ENCODE measurements at regions not wholly inside any gene's neighbourhood (a gene's known extent, or its start where the extent isn't known, plus 50 kb on each side); places are given as distances from the start of the nearest gene placed in this dataset.

DNA sequence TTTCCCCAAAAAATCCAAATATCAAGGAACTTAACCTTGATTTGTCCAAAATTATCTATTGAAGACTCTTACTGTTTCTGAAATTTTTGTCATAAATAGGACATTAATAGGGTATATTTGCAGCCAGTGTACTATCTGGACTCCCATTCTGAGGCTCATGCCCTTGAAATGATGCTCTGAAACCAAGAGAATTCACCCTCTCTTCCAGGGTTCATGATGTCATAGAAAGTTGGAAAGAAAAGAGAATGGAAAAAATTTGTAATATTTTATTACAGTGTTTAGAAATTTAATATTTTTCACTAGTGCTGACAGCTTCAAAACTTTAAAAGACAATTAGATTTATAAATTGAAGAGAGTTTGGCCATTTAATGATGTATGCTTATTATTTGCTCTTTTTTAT is 712.5 kb downstream of the MCTP2 start:
- no peak for DNase-seq (ENCODE audit: low read depth)
- H3K4me3 ChIP-seq (ENCODE audit: low read length): no peak overlapping the region
- TF ChIP-seq CTCF (conservative IDR thresholded peaks at IDR 0.05; ENCODE audit: low read length): no peak

DNA sequence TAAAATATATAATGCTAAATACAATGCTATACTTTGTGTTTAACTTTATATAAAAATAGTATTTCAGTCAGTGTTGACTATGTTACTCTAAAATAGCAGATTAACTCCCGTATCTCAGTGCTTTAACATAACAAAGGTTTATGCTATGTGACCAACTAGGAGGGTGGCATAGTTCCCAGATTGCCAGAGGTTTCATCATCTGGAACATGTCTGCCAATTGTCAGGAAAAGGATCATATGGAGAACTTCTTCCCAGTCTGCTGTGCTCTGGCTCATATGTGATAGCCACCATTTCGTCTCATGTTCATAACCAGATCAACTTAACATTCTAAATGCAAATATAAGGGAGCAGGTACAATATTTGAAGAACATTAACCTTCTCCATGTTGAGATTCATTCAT is 720.2 kb downstream of the MCTP2 start:
- TF ChIP-seq CTCF (conservative IDR thresholded peaks at IDR 0.05; ENCODE audit: low read length): no peak
- DNase-seq (ENCODE audit: low read depth): no peak
- H3K4me3 ChIP-seq (ENCODE audit: low read length): no peak overlapping the region

DNA sequence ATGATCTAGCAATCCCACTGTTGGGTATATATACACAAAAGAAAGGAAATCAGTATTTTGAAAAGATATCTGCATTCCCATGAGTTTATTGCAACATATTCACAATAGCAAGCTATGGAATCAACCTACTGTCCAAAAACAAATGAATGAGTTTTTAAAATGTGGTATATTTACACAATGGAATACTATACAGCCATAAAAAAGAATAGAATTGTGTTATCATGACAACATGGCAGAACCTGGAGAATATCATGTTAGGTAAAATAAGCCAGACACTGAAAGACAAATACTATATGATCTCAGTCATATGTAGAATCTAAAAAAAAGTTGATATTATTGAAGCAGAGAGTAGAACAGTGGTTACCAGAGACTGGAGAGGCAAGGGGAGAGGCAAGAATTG is 732.6 kb downstream of the MCTP2 start:
- no peak overlapping the region for H3K4me3 ChIP-seq (ENCODE audit: low read length)
- TF ChIP-seq CTCF (conservative IDR thresholded peaks at IDR 0.05; ENCODE audit: low read length): no peak
- no peak for DNase-seq (ENCODE audit: low read depth)

GRCh38 chr15:94965593-94965992 is 734.2 kb downstream of the MCTP2 start:
- DNase-seq (ENCODE audit: low read depth): no peak
- no peak overlapping the region for H3K4me3 ChIP-seq (ENCODE audit: low read length)
- no peak for TF ChIP-seq CTCF (conservative IDR thresholded peaks at IDR 0.05; ENCODE audit: low read length)

DNA sequence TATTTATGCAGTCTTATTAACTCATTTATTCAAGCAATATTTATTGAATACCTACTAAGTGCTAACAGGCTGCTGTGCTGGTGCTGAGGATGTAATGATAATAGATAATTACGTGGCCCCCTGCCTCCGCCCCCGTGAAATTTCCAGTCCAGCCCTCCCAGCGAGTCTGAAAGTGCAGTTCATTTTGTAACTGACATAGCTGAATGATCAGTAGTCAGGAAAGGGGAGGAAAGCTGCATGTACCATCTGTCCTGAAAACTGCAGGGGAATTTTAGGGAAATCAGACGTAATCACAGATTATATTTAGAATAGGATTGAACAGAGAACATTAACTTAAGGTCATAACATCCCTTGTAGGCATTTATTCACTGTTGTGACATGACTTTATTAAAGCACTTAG is 736.8 kb downstream of the MCTP2 start:
- DNase-seq (ENCODE audit: low read depth): no peak
- H3K4me3 ChIP-seq (ENCODE audit: low read length): no peak overlapping the region
- TF ChIP-seq CTCF (conservative IDR thresholded peaks at IDR 0.05; ENCODE audit: low read length): no peak

DNA sequence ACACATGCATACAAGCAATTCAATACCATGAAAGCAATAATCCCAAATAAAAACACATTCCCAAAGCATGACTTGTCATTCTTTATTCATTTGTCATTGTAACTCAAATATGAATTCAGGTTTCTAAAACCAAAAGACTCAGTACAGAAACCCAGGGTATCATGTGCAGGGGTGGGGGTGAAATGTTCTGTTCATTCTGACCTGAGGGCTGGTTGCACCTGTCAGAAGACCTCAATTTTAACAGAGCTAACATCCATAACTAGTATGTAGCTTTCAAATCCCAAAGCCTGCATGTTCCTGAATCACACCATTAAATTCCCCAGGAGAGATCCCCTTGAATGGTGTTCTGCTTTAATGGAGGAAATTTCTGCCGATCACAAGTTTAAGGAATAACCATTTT is 738.7 kb downstream of the MCTP2 start:
- no peak overlapping the region for H3K4me3 ChIP-seq (ENCODE audit: low read length)
- no peak for DNase-seq (ENCODE audit: low read depth)
- no peak for TF ChIP-seq CTCF (conservative IDR thresholded peaks at IDR 0.05; ENCODE audit: low read length)

DNA sequence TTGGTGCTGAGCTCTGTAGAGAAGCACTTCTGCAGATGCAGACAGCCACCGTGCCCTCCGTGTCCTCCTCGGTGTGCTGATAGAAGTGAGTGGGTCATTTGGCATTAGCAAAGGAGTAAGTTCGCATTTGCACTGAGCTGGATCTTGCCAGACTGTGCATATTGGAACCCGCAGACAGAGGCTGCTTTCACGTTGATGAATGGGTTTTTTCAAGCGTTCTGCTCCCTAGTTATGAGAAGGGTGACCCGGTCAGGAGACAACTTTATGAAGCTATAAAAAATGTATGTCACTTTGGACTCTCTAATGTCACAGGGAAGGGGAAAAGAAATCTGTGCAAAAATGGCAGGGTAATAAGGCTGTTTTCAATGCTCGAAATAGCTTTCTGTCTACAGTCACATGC is 739.4 kb downstream of the MCTP2 start:
- no peak for DNase-seq (ENCODE audit: low read depth)
- no peak for TF ChIP-seq CTCF (conservative IDR thresholded peaks at IDR 0.05; ENCODE audit: low read length)
- no peak overlapping the region for H3K4me3 ChIP-seq (ENCODE audit: low read length)

Data from AG10803 (cell line).